WTC11 (cell line): ENCODE measurements at regions not wholly inside any gene's neighbourhood (a gene's known extent, or its start where the extent isn't known, plus 50 kb on each side); places are given as distances from the start of the nearest gene placed in this dataset.
"Not testable (repeated sequence)": the region's sequence is repeated elsewhere in the genome, so short reads cannot be mapped to it uniquely, and the experiment has no call there.

ENCODE experiments used
- ESRRA ChIP-seq: sonication (generic); formaldehyde crosslinking; IDR thresholded peaks from 2 replicates; pipeline ENCODE4 v1.8.1; 2022; ENCODE audit warnings: mild to moderate bottlenecking, missing genetic modification reagents, borderline replicate concordance
- MXD4 ChIP-seq: fragments of 250-450 bp; sonication (Bioruptor Pico); IDR thresholded peaks from 2 replicates; pipeline ENCODE4 v1.8.0; 2021; ENCODE audit warnings: mild to moderate bottlenecking, moderate library complexity, borderline replicate concordance
- NFYB ChIP-seq: sonication (generic); formaldehyde crosslinking; conservative IDR thresholded peaks from 2 replicates; pipeline ENCODE4 v1.8.0; 2022; ENCODE audit warnings: low read depth, missing genetic modification reagents
- SMAD3 ChIP-seq: sonication (generic); formaldehyde crosslinking; IDR thresholded peaks from 2 replicates; pipeline ENCODE4 v1.8.0; 2022; ENCODE audit warnings: missing genetic modification reagents, mild to moderate bottlenecking, borderline replicate concordance
- SMAD4 ChIP-seq: sonication (generic); formaldehyde crosslinking; IDR thresholded peaks from 2 replicates; pipeline ENCODE4 v1.8.0; 2022; ENCODE audit warnings: mild to moderate bottlenecking, missing genetic modification reagents
- TF ChIP-seq, protein P1 (sequence below): sonication (generic); formaldehyde crosslinking; IDR thresholded peaks from 2 replicates; pipeline ENCODE4 v1.8.0; 2022; ENCODE audit warnings: mild to moderate bottlenecking, missing genetic modification reagents
- TF ChIP-seq, protein P2 (sequence below): sonication (generic); formaldehyde crosslinking; conservative IDR thresholded peaks from 2 replicates; pipeline ENCODE4 v1.8.1; 2022; ENCODE audit warnings: mild to moderate bottlenecking, missing genetic modification reagents
- TF ChIP-seq, protein P3 (sequence below): fragments of 200-600 bp; IDR thresholded peaks from 2 replicates; pipeline ENCODE4 v1.8.0; 2022; ENCODE audit warnings: antibody characterized with exemption
- TF ChIP-seq, protein P4 (sequence below): sonication (generic); formaldehyde crosslinking; IDR thresholded peaks from 2 replicates; pipeline ENCODE4 v1.8.1; 2023; ENCODE audit warnings: mild to moderate bottlenecking, missing genetic modification reagents
- TF ChIP-seq, protein P5 (sequence below): sonication (generic); formaldehyde crosslinking; IDR thresholded peaks from 2 replicates; pipeline ENCODE4 v1.8.1; 2022; ENCODE audit warnings: low read depth, mild to moderate bottlenecking, moderate library complexity, missing genetic modification reagents, borderline replicate concordance
- TF ChIP-seq, protein P6 (sequence below): sonication (generic); formaldehyde crosslinking; conservative IDR thresholded peaks from 2 replicates; pipeline ENCODE4 v1.8.1; 2023; ENCODE audit warnings: mild to moderate bottlenecking, low read depth, missing genetic modification reagents, moderate library complexity

DNA sequence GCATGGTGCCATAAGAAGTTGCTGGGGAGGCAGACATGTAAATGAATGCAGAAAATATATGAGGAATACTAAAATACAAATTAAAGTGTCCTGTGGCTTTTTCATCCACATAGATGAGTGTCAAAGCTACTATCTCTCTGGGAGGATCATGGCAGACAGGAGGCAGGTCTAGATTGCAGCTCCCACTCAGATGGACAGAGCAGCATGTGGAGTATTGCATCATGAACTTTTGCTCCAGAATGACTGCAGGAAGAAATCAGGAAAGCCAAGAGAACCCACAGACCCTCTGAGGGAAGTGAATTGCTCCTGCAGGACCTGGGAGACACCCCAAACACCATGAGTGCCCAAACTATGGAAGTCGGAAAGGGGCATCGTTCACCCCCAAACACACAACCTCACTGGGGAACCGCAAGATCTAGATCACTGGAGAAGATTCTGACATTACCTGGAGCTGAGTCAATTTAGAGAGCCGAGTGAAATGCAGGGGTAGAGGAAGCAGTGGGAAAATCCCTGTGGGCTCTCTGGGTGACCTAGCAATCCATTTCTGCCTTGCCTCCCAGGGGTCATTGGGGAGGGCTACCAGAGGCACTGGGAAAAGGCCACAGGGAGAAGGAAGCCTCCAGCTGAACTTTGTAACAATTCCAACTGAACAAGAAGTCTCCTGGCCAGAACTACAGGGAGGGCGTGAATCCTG lies 61.0 kb upstream of the PRSS3 start:
- not testable (repeated sequence) for TF ChIP-seq ESRRA (CRISPR knock-in tag); NFYB (CRISPR knock-in tag); SMAD3 (CRISPR knock-in tag); SMAD4; MXD4 (CRISPR knock-in tag)
- TF ChIP-seq, protein P1, sequence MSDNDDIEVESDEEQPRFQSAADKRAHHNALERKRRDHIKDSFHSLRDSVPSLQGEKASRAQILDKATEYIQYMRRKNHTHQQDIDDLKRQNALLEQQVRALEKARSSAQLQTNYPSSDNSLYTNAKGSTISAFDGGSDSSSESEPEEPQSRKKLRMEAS (CRISPR knock-in tag): not testable (repeated sequence)
- TF ChIP-seq, protein P2, sequence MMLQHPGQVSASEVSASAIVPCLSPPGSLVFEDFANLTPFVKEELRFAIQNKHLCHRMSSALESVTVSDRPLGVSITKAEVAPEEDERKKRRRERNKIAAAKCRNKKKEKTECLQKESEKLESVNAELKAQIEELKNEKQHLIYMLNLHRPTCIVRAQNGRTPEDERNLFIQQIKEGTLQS: not testable (repeated sequence)
- TF ChIP-seq, protein P3, sequence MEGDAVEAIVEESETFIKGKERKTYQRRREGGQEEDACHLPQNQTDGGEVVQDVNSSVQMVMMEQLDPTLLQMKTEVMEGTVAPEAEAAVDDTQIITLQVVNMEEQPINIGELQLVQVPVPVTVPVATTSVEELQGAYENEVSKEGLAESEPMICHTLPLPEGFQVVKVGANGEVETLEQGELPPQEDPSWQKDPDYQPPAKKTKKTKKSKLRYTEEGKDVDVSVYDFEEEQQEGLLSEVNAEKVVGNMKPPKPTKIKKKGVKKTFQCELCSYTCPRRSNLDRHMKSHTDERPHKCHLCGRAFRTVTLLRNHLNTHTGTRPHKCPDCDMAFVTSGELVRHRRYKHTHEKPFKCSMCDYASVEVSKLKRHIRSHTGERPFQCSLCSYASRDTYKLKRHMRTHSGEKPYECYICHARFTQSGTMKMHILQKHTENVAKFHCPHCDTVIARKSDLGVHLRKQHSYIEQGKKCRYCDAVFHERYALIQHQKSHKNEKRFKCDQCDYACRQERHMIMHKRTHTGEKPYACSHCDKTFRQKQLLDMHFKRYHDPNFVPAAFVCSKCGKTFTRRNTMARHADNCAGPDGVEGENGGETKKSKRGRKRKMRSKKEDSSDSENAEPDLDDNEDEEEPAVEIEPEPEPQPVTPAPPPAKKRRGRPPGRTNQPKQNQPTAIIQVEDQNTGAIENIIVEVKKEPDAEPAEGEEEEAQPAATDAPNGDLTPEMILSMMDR: not testable (repeated sequence)
- TF ChIP-seq, protein P4, sequence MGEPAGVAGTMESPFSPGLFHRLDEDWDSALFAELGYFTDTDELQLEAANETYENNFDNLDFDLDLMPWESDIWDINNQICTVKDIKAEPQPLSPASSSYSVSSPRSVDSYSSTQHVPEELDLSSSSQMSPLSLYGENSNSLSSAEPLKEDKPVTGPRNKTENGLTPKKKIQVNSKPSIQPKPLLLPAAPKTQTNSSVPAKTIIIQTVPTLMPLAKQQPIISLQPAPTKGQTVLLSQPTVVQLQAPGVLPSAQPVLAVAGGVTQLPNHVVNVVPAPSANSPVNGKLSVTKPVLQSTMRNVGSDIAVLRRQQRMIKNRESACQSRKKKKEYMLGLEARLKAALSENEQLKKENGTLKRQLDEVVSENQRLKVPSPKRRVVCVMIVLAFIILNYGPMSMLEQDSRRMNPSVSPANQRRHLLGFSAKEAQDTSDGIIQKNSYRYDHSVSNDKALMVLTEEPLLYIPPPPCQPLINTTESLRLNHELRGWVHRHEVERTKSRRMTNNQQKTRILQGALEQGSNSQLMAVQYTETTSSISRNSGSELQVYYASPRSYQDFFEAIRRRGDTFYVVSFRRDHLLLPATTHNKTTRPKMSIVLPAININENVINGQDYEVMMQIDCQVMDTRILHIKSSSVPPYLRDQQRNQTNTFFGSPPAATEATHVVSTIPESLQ: not testable (repeated sequence)
- TF ChIP-seq, protein P5, sequence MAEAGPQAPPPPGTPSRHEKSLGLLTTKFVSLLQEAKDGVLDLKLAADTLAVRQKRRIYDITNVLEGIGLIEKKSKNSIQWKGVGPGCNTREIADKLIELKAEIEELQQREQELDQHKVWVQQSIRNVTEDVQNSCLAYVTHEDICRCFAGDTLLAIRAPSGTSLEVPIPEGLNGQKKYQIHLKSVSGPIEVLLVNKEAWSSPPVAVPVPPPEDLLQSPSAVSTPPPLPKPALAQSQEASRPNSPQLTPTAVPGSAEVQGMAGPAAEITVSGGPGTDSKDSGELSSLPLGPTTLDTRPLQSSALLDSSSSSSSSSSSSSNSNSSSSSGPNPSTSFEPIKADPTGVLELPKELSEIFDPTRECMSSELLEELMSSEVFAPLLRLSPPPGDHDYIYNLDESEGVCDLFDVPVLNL (CRISPR knock-in tag): not testable (repeated sequence)
- TF ChIP-seq, protein P6, sequence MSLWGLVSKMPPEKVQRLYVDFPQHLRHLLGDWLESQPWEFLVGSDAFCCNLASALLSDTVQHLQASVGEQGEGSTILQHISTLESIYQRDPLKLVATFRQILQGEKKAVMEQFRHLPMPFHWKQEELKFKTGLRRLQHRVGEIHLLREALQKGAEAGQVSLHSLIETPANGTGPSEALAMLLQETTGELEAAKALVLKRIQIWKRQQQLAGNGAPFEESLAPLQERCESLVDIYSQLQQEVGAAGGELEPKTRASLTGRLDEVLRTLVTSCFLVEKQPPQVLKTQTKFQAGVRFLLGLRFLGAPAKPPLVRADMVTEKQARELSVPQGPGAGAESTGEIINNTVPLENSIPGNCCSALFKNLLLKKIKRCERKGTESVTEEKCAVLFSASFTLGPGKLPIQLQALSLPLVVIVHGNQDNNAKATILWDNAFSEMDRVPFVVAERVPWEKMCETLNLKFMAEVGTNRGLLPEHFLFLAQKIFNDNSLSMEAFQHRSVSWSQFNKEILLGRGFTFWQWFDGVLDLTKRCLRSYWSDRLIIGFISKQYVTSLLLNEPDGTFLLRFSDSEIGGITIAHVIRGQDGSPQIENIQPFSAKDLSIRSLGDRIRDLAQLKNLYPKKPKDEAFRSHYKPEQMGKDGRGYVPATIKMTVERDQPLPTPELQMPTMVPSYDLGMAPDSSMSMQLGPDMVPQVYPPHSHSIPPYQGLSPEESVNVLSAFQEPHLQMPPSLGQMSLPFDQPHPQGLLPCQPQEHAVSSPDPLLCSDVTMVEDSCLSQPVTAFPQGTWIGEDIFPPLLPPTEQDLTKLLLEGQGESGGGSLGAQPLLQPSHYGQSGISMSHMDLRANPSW (CRISPR knock-in tag): not testable (repeated sequence)
